Subcutaneous abdominal adipose tissue (tissue), 5 donors: ENCODE measurements at regions not wholly inside any gene's neighbourhood (a gene's known extent, or its start where the extent isn't known, plus 50 kb on each side); places are given as distances from the start of the nearest gene placed in this dataset.

Experiments
- H3K27ac ChIP-seq: one replicate; pipeline ENCODE4 v1.7.0; 2013; ENCODE audit warnings: low read depth, mild to moderate bottlenecking, inconsistent platforms, low read length, moderate library complexity
- H3K27me3 ChIP-seq, 5 donors: one replicate each; pipeline ENCODE4 v1.7.0; 2013; ENCODE audit warnings: low read length in 5 of 5, inconsistent platforms in 1 of 5; ENCODE audit not compliant: control insufficient read depth in 5 of 5, insufficient read depth in 4 of 5
- H3K36me3 ChIP-seq, 5 donors: one replicate each; pipeline ENCODE4 v1.7.0; 2013; ENCODE audit warnings: low read length in 5 of 5; ENCODE audit not compliant: control insufficient read depth in 5 of 5, insufficient read depth in 5 of 5
- H3K4me1 ChIP-seq, 5 donors: one replicate each; pipeline ENCODE4 v1.7.0; 2013; ENCODE audit warnings: low read length in 5 of 5, mild to moderate bottlenecking in 3 of 5, moderate library complexity in 1 of 5; ENCODE audit not compliant: control insufficient read depth in 5 of 5, insufficient read depth in 5 of 5
- H3K4me3 ChIP-seq, 5 donors: one replicate each; pipeline ENCODE4 v1.7.0; 2013; ENCODE audit warnings: low read length in 5 of 5, low read depth in 1 of 5
- H3K9ac ChIP-seq, 5 donors: one replicate each; pipeline ENCODE4 v1.7.0; 2013; ENCODE audit warnings: low read length in 5 of 5, mild to moderate bottlenecking in 4 of 5, moderate library complexity in 3 of 5
- H3K9me3 ChIP-seq, 5 donors: one replicate each; pipeline ENCODE4 v1.7.0; 2013; ENCODE audit warnings: low read length in 5 of 5; ENCODE audit not compliant: control insufficient read depth in 5 of 5
- donor health status: healthy.
- donor health status: healthy.
- donor health status: healthy.
- donor health status: healthy.
- donor health status: healthy.

GRCh38 chr5:114310666-114311065, 51.2 kb upstream of the KCNN2 start:
- H3K9ac ChIP-seq = no peak overlapping the region
- H3K27me3 ChIP-seq = no peaks in the 10 kb centered on the region
- H3K4me1 ChIP-seq = no peaks in the 10 kb centered on the region
- no peak overlapping the region for H3K4me3 ChIP-seq
- H3K27ac ChIP-seq = no peak overlapping the region
- no peaks in the 10 kb centered on the region for H3K9me3 ChIP-seq
- H3K36me3 ChIP-seq = no peaks in the 10 kb centered on the region

GRCh38 chr5:114311281-114311680, 50.6 kb upstream of the KCNN2 start:
- H3K9ac ChIP-seq = no peak overlapping the region
- H3K27me3 ChIP-seq = no peaks in the 10 kb centered on the region
- H3K36me3 ChIP-seq = no peaks in the 10 kb centered on the region
- H3K27ac ChIP-seq = no peak overlapping the region
- H3K4me1 ChIP-seq = no peaks in the 10 kb centered on the region
- no peak overlapping the region for H3K4me3 ChIP-seq
- H3K9me3 ChIP-seq = no peaks in the 10 kb centered on the region

- Histone ChIP-seq H3K4me3 (no peak overlapping the region), H3K27me3 (no peaks in the 10 kb centered on the region), H3K27ac (no peak overlapping the region), H3K9me3 (no peaks in the 10 kb centered on the region), H3K4me1 (no peaks in the 10 kb centered on the region), H3K36me3 (no peaks in the 10 kb centered on the region), H3K9ac (no peak overlapping the region)
These were observed 49.9 kb upstream of the KCNN2 start for GRCh38 chr5:114311968-114312367.
